Gastroesophageal sphincter (tissue), 3 donors: ENCODE measurements at regions not wholly inside any gene's neighbourhood (a gene's known extent, or its start where the extent isn't known, plus 50 kb on each side); places are given as distances from the start of the nearest gene placed in this dataset.

Experiments used
- CTCF ChIP-seq, 4 experiments: fragments of 200-600 bp in 2 of 4; fragments of 450-650 bp in 2 of 4; sonication (generic) in 1 of 4; IDR thresholded peaks; one replicate each; pipeline ENCODE4 v1.5.1; 2017 to 2019; ENCODE audit warnings: antibody characterized with exemption in 4 of 4, mild to moderate bottlenecking in 2 of 4, moderate library complexity in 2 of 4
- EP300 ChIP-seq: sonication (generic); formaldehyde crosslinking; IDR thresholded peaks from one replicate; pipeline ENCODE4 v1.6.1; 2017; ENCODE audit warnings: antibody characterized with exemption, mild to moderate bottlenecking
- POLR2A ChIP-seq, 2 donors: fragments of 450-650 bp; IDR thresholded peaks; one replicate each; pipeline ENCODE4 v1.6.1; 2017; ENCODE audit warnings: antibody characterized with exemption in 2 of 2, mild to moderate bottlenecking in 2 of 2, moderate library complexity in 1 of 2
- POLR2AphosphoS5 ChIP-seq: sonication (generic); formaldehyde crosslinking; IDR thresholded peaks from one replicate; pipeline ENCODE4 v1.6.1; 2017; ENCODE audit warnings: antibody characterized with exemption

- TF ChIP-seq CTCF (IDR thresholded peaks at IDR 0.05): no peak
- no peak for TF ChIP-seq POLR2AphosphoS5
- TF ChIP-seq POLR2A (IDR thresholded peaks at IDR 0.05): no peak
- TF ChIP-seq EP300: no peak
These were observed 200.2 kb downstream of the CSNK2A3 start for GRCh38 chr11:11152877-11153276.
